ENCODE measurements at regions not wholly inside any gene's neighbourhood (a gene's known extent, or its start where the extent isn't known, plus 50 kb on each side); places are given as distances from the start of the nearest gene placed in this dataset.

- no peak for DNase-seq
These were observed 417.5 kb upstream of the OPRM1 start for GRCh38 chr6:153621491-153621890.

- no peak for DNase-seq
These were observed 418.0 kb upstream of the OPRM1 start for GRCh38 chr6:153621070-153621469.

GRCh38 chr6:153618371-153619322 is 420.4 kb upstream of the OPRM1 start:
- DNase-seq = peak; percentile 55

GRCh38 chr6:153616506-153616905 is 422.5 kb upstream of the OPRM1 start:
- DNase-seq = peak; percentile 61

- no peak for DNase-seq
These were observed 425.2 kb upstream of the OPRM1 start for GRCh38 chr6:153613719-153614455.

GRCh38 chr6:153602401-153602800 is 436.6 kb upstream of the OPRM1 start:
- no peak for DNase-seq

- no peak for DNase-seq
These were observed 439.1 kb upstream of the OPRM1 start for GRCh38 chr6:153599901-153600300.

- DNase-seq = no peak
These were observed 443.1 kb upstream of the OPRM1 start for GRCh38 chr6:153595903-153596302.

- no peak for DNase-seq
These were observed 444.2 kb upstream of the OPRM1 start for GRCh38 chr6:153594871-153595270.

- no peak for DNase-seq
These were observed 447.9 kb upstream of the OPRM1 start for GRCh38 chr6:153591159-153591558.

- DNase-seq = no peak
These were observed 448.6 kb upstream of the OPRM1 start for GRCh38 chr6:153590411-153590810.

- DNase-seq = no peak
These were observed 450.7 kb upstream of the OPRM1 start for GRCh38 chr6:153588330-153588729.

GRCh38 chr6:153583685-153584084 is 452.6 kb upstream of the RGS17 start:
- no peak for DNase-seq

GRCh38 chr6:153580776-153581175 is 449.7 kb upstream of the RGS17 start:
- DNase-seq = no peak

GRCh38 chr6:153575528-153575927 is 444.4 kb upstream of the RGS17 start:
- DNase-seq = no peak

GRCh38 chr6:153574231-153574630 is 443.1 kb upstream of the RGS17 start:
- no peak for DNase-seq

GRCh38 chr6:153572371-153572770 is 441.3 kb upstream of the RGS17 start:
- DNase-seq = no peak

- no peak for DNase-seq
These were observed 437.5 kb upstream of the RGS17 start for GRCh38 chr6:153568628-153569027.

- DNase-seq = no peak
These were observed 433.7 kb upstream of the RGS17 start for GRCh38 chr6:153564803-153565202.

- DNase-seq = no peak
These were observed 431.9 kb upstream of the RGS17 start for GRCh38 chr6:153563001-153563400.

GRCh38 chr6:153553627-153554026 is 422.5 kb upstream of the RGS17 start:
- DNase-seq = peak; percentile 62

- no peak for DNase-seq
These were observed 408.5 kb upstream of the RGS17 start for GRCh38 chr6:153539602-153540001.

GRCh38 chr6:153538491-153538890 is 407.4 kb upstream of the RGS17 start:
- no peak for DNase-seq

GRCh38 chr6:153537422-153537821 is 406.3 kb upstream of the RGS17 start:
- DNase-seq = no peak

All from islet precursor cell (in vitro differentiated cells).